ENCODE measurements at regions not wholly inside any gene's neighbourhood (a gene's known extent, or its start where the extent isn't known, plus 50 kb on each side); places are given as distances from the start of the nearest gene placed in this dataset.

GRCh38 chr18:26689226-26689879 is 141.0 kb upstream of the KCTD1 start:
- Histone ChIP-seq H3K27me3 (ENCODE audit: insufficient read depth, low read depth, low read length) (no peaks in the 10 kb centered on the region), H4K20me1 (ENCODE audit: insufficient read depth) (no peaks in the 10 kb centered on the region), H3K4me2 (ENCODE audit: low read length) (no peak overlapping the region), H2AFZ (ENCODE audit: low read depth, low read length) (no peak overlapping the region), H3K9me2 (ENCODE audit: insufficient read depth, low read length) (no peaks in the 10 kb centered on the region), H3K36me3 (ENCODE audit: insufficient read depth, low read length) (no peaks in the 10 kb centered on the region), H3K9me3 (ENCODE audit: low read length) (no peaks in the 10 kb centered on the region), H3K27ac (ENCODE audit: low read length) (no peak overlapping the region), H3K79me2 (replicated peaks; ENCODE audit: insufficient read depth, low read length) (no peaks in the 10 kb centered on the region), H3K4me3 (ENCODE audit: low read length) (no peak overlapping the region), H3K9ac (ENCODE audit: low read length) (no peak overlapping the region), H3F3A (ENCODE audit: insufficient read depth, low read length, poor library complexity, severe bottlenecking) (no peaks in the 10 kb centered on the region)
- TF ChIP-seq MXI1 (conservative IDR thresholded peaks at IDR 0.05; ENCODE audit: poor library complexity, severe bottlenecking) = no peak
- TF ChIP-seq POLR2AphosphoS5 (IDR thresholded peaks at IDR 0.05) = no peak
- TF ChIP-seq EZH2 (IDR thresholded peaks at IDR 0.05; ENCODE audit: borderline replicate concordance, insufficient read depth, low read length, poor library complexity, severe bottlenecking) = no peak
- no peak for TF ChIP-seq RAD21 (conservative IDR thresholded peaks at IDR 0.05)
- TF ChIP-seq EP300 (conservative IDR thresholded peaks at IDR 0.05; ENCODE audit: poor library complexity, severe bottlenecking) = no peak
- TF ChIP-seq REST (IDR thresholded peaks at IDR 0.05; ENCODE audit: borderline replicate concordance) = no peak
- no peak for TF ChIP-seq CTCF (IDR thresholded peaks at IDR 0.05; ENCODE audit: poor library complexity, severe bottlenecking)
- TF ChIP-seq SMC3 (conservative IDR thresholded peaks at IDR 0.05; ENCODE audit: poor library complexity) = no peak
- TF ChIP-seq TAF1 (IDR thresholded peaks at IDR 0.05; ENCODE audit: low read depth) = no peak

- TF ChIP-seq REST (IDR thresholded peaks at IDR 0.05; ENCODE audit: borderline replicate concordance) = no peak
- TF ChIP-seq EP300 (conservative IDR thresholded peaks at IDR 0.05; ENCODE audit: poor library complexity, severe bottlenecking) = no peak
- no peak for TF ChIP-seq CTCF (IDR thresholded peaks at IDR 0.05; ENCODE audit: poor library complexity, severe bottlenecking)
- TF ChIP-seq POLR2AphosphoS5 (IDR thresholded peaks at IDR 0.05) = no peak
- no peak for TF ChIP-seq TAF1 (IDR thresholded peaks at IDR 0.05; ENCODE audit: low read depth)
- no peak for TF ChIP-seq EZH2 (IDR thresholded peaks at IDR 0.05; ENCODE audit: borderline replicate concordance, insufficient read depth, low read length, poor library complexity, severe bottlenecking)
- no peak for TF ChIP-seq RAD21 (conservative IDR thresholded peaks at IDR 0.05)
- TF ChIP-seq SMC3 (conservative IDR thresholded peaks at IDR 0.05; ENCODE audit: poor library complexity) = no peak
- TF ChIP-seq MXI1 (conservative IDR thresholded peaks at IDR 0.05; ENCODE audit: poor library complexity, severe bottlenecking) = no peak
- no peaks in the 10 kb centered on the region for H3F3A ChIP-seq (ENCODE audit: insufficient read depth, low read length, poor library complexity, severe bottlenecking)
- no peaks in the 10 kb centered on the region for H3K9me3 ChIP-seq (ENCODE audit: low read length)
- no peaks in the 10 kb centered on the region for H3K79me2 ChIP-seq (replicated peaks; ENCODE audit: insufficient read depth, low read length)
- H2AFZ ChIP-seq (ENCODE audit: low read depth, low read length) = no peak overlapping the region
- no peak overlapping the region for H3K4me2 ChIP-seq (ENCODE audit: low read length)
- no peaks in the 10 kb centered on the region for H3K9me2 ChIP-seq (ENCODE audit: insufficient read depth, low read length)
- H3K27ac ChIP-seq (ENCODE audit: low read length) = no peak overlapping the region
- H4K20me1 ChIP-seq (ENCODE audit: insufficient read depth) = no peaks in the 10 kb centered on the region
- no peak overlapping the region for H3K4me3 ChIP-seq (ENCODE audit: low read length)
- H3K36me3 ChIP-seq (ENCODE audit: insufficient read depth, low read length) = no peaks in the 10 kb centered on the region
- no peaks in the 10 kb centered on the region for H3K27me3 ChIP-seq (ENCODE audit: insufficient read depth, low read depth, low read length)
- no peak overlapping the region for H3K9ac ChIP-seq (ENCODE audit: low read length)
Observed at GRCh38 chr18:26686532-26686931, 138.2 kb upstream of the KCTD1 start.

Data from neural cell (in vitro differentiated cells).